PC-3 (cell line): ENCODE measurements at regions not wholly inside any gene's neighbourhood (a gene's known extent, or its start where the extent isn't known, plus 50 kb on each side); places are given as distances from the start of the nearest gene placed in this dataset.
A peak's percentile ranks its signal among the peaks of the same experiment; 100 is the strongest.

ENCODE experiments used
- EZH2 ChIP-seq: fragments of 300-600 bp; sonication (generic); IDR thresholded peaks from one replicate; pipeline ENCODE4 v1.6.1; 2017; ENCODE audit warnings: antibody characterized with exemption, mild to moderate bottlenecking, low read length; ENCODE audit not compliant: unreplicated experiment
- EZH2phosphoT487 ChIP-seq: fragments of 300-600 bp; sonication (generic); IDR thresholded peaks from 2 replicates; pipeline ENCODE4 v1.6.1; 2018; ENCODE audit warnings: mild to moderate bottlenecking, antibody characterized with exemption, low read length, borderline replicate concordance
- TF ChIP-seq, protein P1 (sequence below): fragments of 300-600 bp; sonication (generic); conservative IDR thresholded peaks from 2 replicates; pipeline ENCODE4 v1.5.1; 2017; ENCODE audit warnings: antibody characterized with exemption, low read depth, mild to moderate bottlenecking, low read length

DNA sequence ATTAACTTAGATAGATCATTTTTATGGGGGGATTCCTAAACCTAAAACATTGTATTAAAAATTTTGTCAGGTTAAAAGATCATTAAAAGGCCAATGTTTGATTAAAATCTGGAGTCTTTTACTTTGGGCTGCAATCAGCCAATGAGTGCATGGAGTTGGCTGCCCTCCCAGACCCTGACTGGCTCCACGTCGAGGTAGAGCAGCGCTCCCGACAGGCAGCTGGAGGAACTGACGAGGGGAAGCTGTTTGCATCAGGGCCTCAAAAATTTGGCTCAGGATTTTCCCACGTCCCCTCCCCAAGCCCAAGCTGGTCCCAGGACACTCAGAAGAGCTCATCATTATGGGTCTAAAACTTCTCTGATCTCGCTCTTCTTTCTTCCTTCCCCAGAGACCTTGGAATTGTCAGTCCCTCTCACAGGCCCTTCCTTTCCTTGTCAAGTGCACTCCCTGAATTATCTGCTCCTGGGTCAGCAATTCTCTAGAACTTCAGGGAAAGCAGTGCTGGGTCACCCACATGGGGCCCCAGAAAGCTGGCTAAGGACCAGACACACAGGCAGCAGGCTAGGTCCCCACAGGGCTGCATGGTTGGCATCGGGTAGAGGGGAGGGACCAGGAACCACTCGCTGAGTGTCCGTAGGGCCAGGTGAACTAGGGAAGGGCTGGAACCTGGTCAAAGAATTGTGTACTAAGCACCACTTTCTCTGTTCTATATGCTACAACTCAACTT lies 119.6 kb upstream of the IGLL5 start:
- TF ChIP-seq EZH2phosphoT487 = no peak
- TF ChIP-seq, protein P1, sequence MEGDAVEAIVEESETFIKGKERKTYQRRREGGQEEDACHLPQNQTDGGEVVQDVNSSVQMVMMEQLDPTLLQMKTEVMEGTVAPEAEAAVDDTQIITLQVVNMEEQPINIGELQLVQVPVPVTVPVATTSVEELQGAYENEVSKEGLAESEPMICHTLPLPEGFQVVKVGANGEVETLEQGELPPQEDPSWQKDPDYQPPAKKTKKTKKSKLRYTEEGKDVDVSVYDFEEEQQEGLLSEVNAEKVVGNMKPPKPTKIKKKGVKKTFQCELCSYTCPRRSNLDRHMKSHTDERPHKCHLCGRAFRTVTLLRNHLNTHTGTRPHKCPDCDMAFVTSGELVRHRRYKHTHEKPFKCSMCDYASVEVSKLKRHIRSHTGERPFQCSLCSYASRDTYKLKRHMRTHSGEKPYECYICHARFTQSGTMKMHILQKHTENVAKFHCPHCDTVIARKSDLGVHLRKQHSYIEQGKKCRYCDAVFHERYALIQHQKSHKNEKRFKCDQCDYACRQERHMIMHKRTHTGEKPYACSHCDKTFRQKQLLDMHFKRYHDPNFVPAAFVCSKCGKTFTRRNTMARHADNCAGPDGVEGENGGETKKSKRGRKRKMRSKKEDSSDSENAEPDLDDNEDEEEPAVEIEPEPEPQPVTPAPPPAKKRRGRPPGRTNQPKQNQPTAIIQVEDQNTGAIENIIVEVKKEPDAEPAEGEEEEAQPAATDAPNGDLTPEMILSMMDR = peak; percentile 45; the same call in 1 of the 2 replicates
- no peak for TF ChIP-seq EZH2
